Naive thymus-derived CD8-positive, alpha-beta T cell (primary cell): ENCODE measurements at regions not wholly inside any gene's neighbourhood (a gene's known extent, or its start where the extent isn't known, plus 50 kb on each side); places are given as distances from the start of the nearest gene placed in this dataset.
A peak's percentile ranks its signal among the peaks of the same experiment; 100 is the strongest.

ENCODE experiments used
- ATAC-seq, 2 donors: fragments of 150-1000 bp; cut with Tn5 transposase in 1 of 2; sonication (Bioruptor Pico), chemical (Tn5 transposase) in 1 of 2; 1 replicate in 1 of 2; 2 replicates in 1 of 2; pipeline ENCODE4 v1.10.0; 2021; ENCODE audit warnings: mild to moderate bottlenecking in 2 of 2, moderate library complexity in 2 of 2
- POLR2A ChIA-PET: fragments of 350-600 bp; sonication (Branson Sonifier 250); formaldehyde crosslinking; loops from one replicate; lab custom pipeline; 2021; ENCODE audit warnings: antibody characterized with exemption; lab: Charles Lee
- DNase-seq, 10 donors: peaks; one replicate each; pipeline versions ENCODE4 v3.0.0 to v3.0.0-alpha.2; 2020 to 2022
- H3K27ac Mint-ChIP-seq, 10 donors: one replicate each; pipeline ENCODE4 v1.8.0; 2020 to 2022; ENCODE audit warnings: mild to moderate bottlenecking in 10 of 10, mixed read lengths in 10 of 10, moderate library complexity in 4 of 10, inconsistent platforms in 1 of 10
- H3K27me3 Mint-ChIP-seq, 5 donors: one replicate each; pipeline ENCODE4 v1.8.0; 2021 to 2022; ENCODE audit warnings: mixed read lengths in 5 of 5
- H3K36me3 Mint-ChIP-seq, 3 donors: one replicate each; pipeline ENCODE4 v1.8.0; 2020 to 2022; ENCODE audit warnings: mixed read lengths in 3 of 3, mild to moderate bottlenecking in 2 of 3, inconsistent platforms in 1 of 3
- H3K4me1 Mint-ChIP-seq, 4 donors: one replicate each; pipeline ENCODE4 v1.8.0; 2021 to 2022; ENCODE audit warnings: mixed read lengths in 4 of 4
- H3K4me3 Mint-ChIP-seq, 10 donors: one replicate each; pipeline ENCODE4 v1.8.0; 2020 to 2022; ENCODE audit warnings: mild to moderate bottlenecking in 10 of 10, mixed read lengths in 10 of 10, moderate library complexity in 6 of 10, inconsistent platforms in 1 of 10
- H3K9me3 Mint-ChIP-seq, 9 donors: one replicate each; pipeline ENCODE4 v1.8.0; 2020 to 2022; ENCODE audit warnings: mixed read lengths in 9 of 9, mild to moderate bottlenecking in 3 of 9, inconsistent platforms in 1 of 9, moderate library complexity in 1 of 9

GRCh38 chr16:65655802-65656201 lies 533.9 kb upstream of the CDH11 start:
- H3K27ac Mint-ChIP-seq, result no peak overlapping the region
- no peaks in the 10 kb centered on the region for H3K36me3 Mint-ChIP-seq
- POLR2A ChIA-PET, result no interaction called here
- no peak for DNase-seq
- H3K27me3 Mint-ChIP-seq, result peaks cover 0 to 4% (median 2%) of the 10 kb centered on the region in 5 donors
- no peaks in the 10 kb centered on the region for H3K4me1 Mint-ChIP-seq
- H3K9me3 Mint-ChIP-seq, result peaks cover 0 to 10% (median 0%) of the 10 kb centered on the region in 9 donors
- ATAC-seq, result no peak
- H3K4me3 Mint-ChIP-seq, result no peak overlapping the region

DNA sequence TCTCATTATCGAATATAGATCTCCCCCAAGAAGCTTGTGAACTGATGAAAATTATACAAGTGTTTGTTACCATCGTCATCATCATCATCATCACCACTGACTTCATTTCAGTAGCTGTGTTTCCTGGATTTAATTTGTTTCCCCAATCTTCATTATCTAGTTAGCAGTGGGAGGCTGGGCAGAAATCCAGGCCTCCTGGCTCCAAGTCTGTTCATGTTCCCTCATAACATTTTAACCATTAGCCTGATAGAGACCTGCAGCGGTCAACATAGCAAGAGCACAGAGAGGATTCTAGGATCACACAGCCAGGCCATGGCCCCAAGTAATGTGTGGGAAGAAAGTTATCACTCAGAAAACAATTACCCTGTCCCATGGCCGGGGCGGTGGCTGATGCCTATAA lies 526.2 kb upstream of the CDH11 start:
- Mint-ChIP-seq H3K27me3 (no peaks in the 10 kb centered on the region), H3K9me3 (peaks cover 0 to 26% (median 0%) of the 10 kb centered on the region in 9 donors), H3K36me3 (no peaks in the 10 kb centered on the region), H3K4me1 (no peaks in the 10 kb centered on the region), H3K27ac (no peak overlapping the region), H3K4me3 (no peak overlapping the region)
- no peak for ATAC-seq
- DNase-seq, result no peak
- POLR2A ChIA-PET, result no interaction called here

- H3K27ac Mint-ChIP-seq, result no peak overlapping the region
Observed at GRCh38 chr16:65644821-65645220, 523.0 kb upstream of the CDH11 start.

DNA sequence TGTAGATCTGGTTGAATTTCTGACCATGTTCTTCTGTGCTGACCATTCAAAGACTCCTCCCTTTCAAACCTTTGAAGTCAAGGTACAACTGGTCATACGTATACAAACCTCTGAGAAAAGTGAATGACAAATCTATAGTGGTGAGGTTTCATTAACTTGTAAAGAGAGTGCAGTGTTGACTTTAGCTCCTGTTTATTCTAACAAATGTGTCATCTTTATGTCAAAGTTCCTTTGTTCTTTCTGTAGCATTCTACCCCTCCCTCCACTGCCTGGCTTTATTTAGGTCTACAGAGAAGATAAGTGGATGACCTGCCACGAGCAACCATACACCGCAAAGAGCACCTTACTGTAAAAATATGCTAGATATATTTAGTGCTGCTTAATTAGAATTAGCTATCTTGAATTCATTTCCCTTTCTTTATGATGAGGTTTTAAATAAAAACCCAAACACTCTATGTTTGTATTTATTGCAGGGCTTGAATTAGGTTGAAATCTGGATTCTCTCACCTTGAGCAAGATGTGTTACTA lies 520.0 kb upstream of the CDH11 start:
- no peak for DNase-seq
- peaks cover 0 to 2% (median 0%) of the 10 kb centered on the region in 5 donors for H3K27me3 Mint-ChIP-seq
- no peak for ATAC-seq
- peaks cover 0 to 25% (median 0%) of the 10 kb centered on the region in 9 donors for H3K9me3 Mint-ChIP-seq
- POLR2A ChIA-PET, result no interaction called here
- no peaks in the 10 kb centered on the region for H3K36me3 Mint-ChIP-seq
- no peak overlapping the region for H3K4me3 Mint-ChIP-seq
- H3K27ac Mint-ChIP-seq, result no peak overlapping the region
- H3K4me1 Mint-ChIP-seq, result no peaks in the 10 kb centered on the region

More at GRCh38 chr16:65644821-65645220, 523.0 kb upstream of the CDH11 start:
- H3K36me3 Mint-ChIP-seq, result no peaks in the 10 kb centered on the region
- peaks cover 0 to 20% (median 0%) of the 10 kb centered on the region in 9 donors for H3K9me3 Mint-ChIP-seq
- no peaks in the 10 kb centered on the region for H3K4me1 Mint-ChIP-seq
- ATAC-seq, result no peak
- POLR2A ChIA-PET, result no interaction called here
- DNase-seq, result no peak
- H3K27me3 Mint-ChIP-seq, result peaks cover 0 to 2% (median 0%) of the 10 kb centered on the region in 5 donors
- no peak overlapping the region for H3K4me3 Mint-ChIP-seq

GRCh38 chr16:65641049-65641761 lies 519.3 kb upstream of the CDH11 start:
- Mint-ChIP-seq H3K9me3 (peaks cover 0 to 19% (median 0%) of the 10 kb centered on the region in 9 donors), H3K4me3 (no peak overlapping the region), H3K27me3 (peaks cover 0 to 3% (median 0%) of the 10 kb centered on the region in 5 donors), H3K27ac (no peak overlapping the region), H3K36me3 (no peaks in the 10 kb centered on the region), H3K4me1 (no peaks in the 10 kb centered on the region)
- POLR2A ChIA-PET, result no interaction called here
- no peak for ATAC-seq
- DNase-seq, result no peak

GRCh38 chr16:65634833-65635232 lies 513.0 kb upstream of the CDH11 start:
- Mint-ChIP-seq H3K36me3 (no peaks in the 10 kb centered on the region), H3K27ac (no peak overlapping the region)

GRCh38 chr16:65634291-65634690 lies 512.4 kb upstream of the CDH11 start:
- H3K27me3 Mint-ChIP-seq, result peaks cover 0 to 15% (median 0%) of the 10 kb centered on the region in 5 donors
- no peak overlapping the region for H3K4me3 Mint-ChIP-seq
- no peak overlapping the region for H3K27ac Mint-ChIP-seq
- peaks cover 0 to 7% (median 1%) of the 10 kb centered on the region in 9 donors for H3K9me3 Mint-ChIP-seq
- POLR2A ChIA-PET, result no interaction called here
- no peak for DNase-seq
- H3K4me1 Mint-ChIP-seq, result no peaks in the 10 kb centered on the region
- H3K36me3 Mint-ChIP-seq, result no peaks in the 10 kb centered on the region
- no peak for ATAC-seq

More at GRCh38 chr16:65634833-65635232, 513.0 kb upstream of the CDH11 start:
- no peak overlapping the region for H3K4me3 Mint-ChIP-seq
- ATAC-seq (no peak), DNase-seq (no peak)
- H3K4me1 Mint-ChIP-seq, result no peaks in the 10 kb centered on the region
- peaks cover 0 to 13% (median 0%) of the 10 kb centered on the region in 5 donors for H3K27me3 Mint-ChIP-seq
- peaks cover 0 to 11% (median 0%) of the 10 kb centered on the region in 9 donors for H3K9me3 Mint-ChIP-seq
- POLR2A ChIA-PET, result no interaction called here

- H3K27me3 Mint-ChIP-seq, result peaks cover 1 to 8% (median 3%) of the 10 kb centered on the region in 5 donors
- DNase-seq (no peak), ATAC-seq (no peak)
- H3K27ac Mint-ChIP-seq, result no peak overlapping the region
- no peaks in the 10 kb centered on the region for H3K4me1 Mint-ChIP-seq
- POLR2A ChIA-PET, result no interaction called here
- no peak overlapping the region for H3K4me3 Mint-ChIP-seq
- peaks cover 0 to 13% (median 2%) of the 10 kb centered on the region in 9 donors for H3K9me3 Mint-ChIP-seq
- H3K36me3 Mint-ChIP-seq, result no peaks in the 10 kb centered on the region
Observed at GRCh38 chr16:65624666-65625065, 502.8 kb upstream of the CDH11 start.

DNA sequence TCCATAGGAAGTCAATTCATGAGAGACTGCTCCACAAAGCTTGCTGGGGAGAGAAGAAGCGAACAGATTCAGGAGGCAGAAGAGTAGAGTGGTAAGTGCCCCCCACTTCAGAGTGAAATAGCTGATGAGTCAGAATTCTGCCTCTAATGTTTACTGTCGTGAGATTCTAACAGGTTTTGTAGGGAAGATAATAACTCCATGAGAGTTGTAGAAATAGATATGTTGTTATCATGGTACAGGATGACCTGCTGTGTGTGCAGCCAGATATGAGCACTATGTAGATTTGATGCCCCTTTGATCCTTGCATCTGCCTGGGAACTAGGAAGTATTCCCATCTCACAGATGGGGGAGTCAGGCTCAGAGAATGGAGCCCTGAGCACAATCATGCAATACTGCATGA lies 502.4 kb upstream of the CDH11 start:
- no peaks in the 10 kb centered on the region for H3K4me1 Mint-ChIP-seq

DNA sequence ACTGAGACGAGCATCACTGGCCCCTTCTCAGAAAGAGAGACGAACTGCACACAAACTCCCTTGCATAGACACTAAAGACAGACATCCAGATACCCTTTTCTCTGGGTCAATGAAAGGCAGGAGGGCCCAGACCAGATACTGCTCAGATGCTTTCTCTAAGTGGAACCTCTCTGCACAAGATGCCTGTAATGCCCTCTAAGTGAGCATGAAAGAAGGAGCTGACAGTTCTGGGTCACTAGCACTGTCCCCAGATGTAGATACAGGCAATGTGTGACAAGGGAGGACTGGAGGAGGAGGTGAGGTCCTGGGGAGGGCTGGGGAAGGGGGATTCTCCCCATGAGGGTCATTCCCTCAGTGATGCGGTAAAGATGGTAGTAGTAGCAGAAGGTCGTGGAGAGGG lies 501.0 kb upstream of the CDH11 start:
- ATAC-seq (no peak), DNase-seq (no peak)
- Mint-ChIP-seq H3K27me3 (peaks cover 0 to 8% (median 3%) of the 10 kb centered on the region in 5 donors), H3K27ac (peak overlapping the region in 1 of 10 donors; percentile 20), H3K4me1 (no peaks in the 10 kb centered on the region), H3K9me3 (peaks cover 0 to 13% (median 0%) of the 10 kb centered on the region in 9 donors), H3K4me3 (no peak overlapping the region), H3K36me3 (no peaks in the 10 kb centered on the region)
- POLR2A ChIA-PET, result no interaction called here

More for the DNA sequence above, 502.4 kb upstream of the CDH11 start:
- ATAC-seq (no peak), DNase-seq (no peak)
- peaks cover 0 to 13% (median 0%) of the 10 kb centered on the region in 9 donors for H3K9me3 Mint-ChIP-seq
- H3K27ac Mint-ChIP-seq, result no peak overlapping the region
- POLR2A ChIA-PET, result no interaction called here
- H3K36me3 Mint-ChIP-seq, result no peaks in the 10 kb centered on the region
- peaks cover 0 to 8% (median 3%) of the 10 kb centered on the region in 5 donors for H3K27me3 Mint-ChIP-seq
- H3K4me3 Mint-ChIP-seq, result no peak overlapping the region

DNA sequence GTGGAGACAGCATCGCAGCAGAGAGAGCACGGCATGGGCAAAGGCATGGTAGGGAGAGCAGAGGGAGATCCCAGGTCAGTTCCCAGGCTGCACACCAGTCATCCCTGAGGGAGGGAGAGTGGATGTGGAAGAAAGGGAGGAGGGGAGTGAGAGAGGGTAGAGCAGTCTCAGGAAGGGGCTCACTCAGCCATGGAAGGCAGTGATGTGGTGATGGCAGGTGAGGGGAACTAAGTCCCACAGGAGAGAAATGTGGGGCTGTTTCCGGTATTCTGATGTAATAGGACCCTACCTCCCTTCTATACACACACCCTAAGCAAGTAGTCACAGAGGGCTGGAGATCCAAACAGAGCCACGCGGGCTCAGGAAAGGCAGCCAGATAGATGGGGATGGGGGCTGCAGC lies 500.3 kb upstream of the CDH11 start:
- ATAC-seq (no peak), DNase-seq (no peak)
- Mint-ChIP-seq H3K27me3 (peaks cover 0 to 8% (median 3%) of the 10 kb centered on the region in 5 donors), H3K27ac (no peak overlapping the region), H3K4me3 (no peak overlapping the region), H3K9me3 (peaks cover 0 to 13% (median 0%) of the 10 kb centered on the region in 9 donors), H3K36me3 (no peaks in the 10 kb centered on the region), H3K4me1 (no peaks in the 10 kb centered on the region)
- POLR2A ChIA-PET, result no interaction called here

GRCh38 chr16:65621640-65622039 lies 499.8 kb upstream of the CDH11 start:
- POLR2A ChIA-PET, result no interaction called here
- no peaks in the 10 kb centered on the region for H3K36me3 Mint-ChIP-seq
- no peak overlapping the region for H3K27ac Mint-ChIP-seq
- peaks cover 0 to 13% (median 0%) of the 10 kb centered on the region in 9 donors for H3K9me3 Mint-ChIP-seq
- H3K4me3 Mint-ChIP-seq, result no peak overlapping the region
- ATAC-seq (no peak), DNase-seq (no peak)
- peaks cover 0 to 8% (median 3%) of the 10 kb centered on the region in 5 donors for H3K27me3 Mint-ChIP-seq
- no peaks in the 10 kb centered on the region for H3K4me1 Mint-ChIP-seq

- peaks cover 0 to 8% (median 3%) of the 10 kb centered on the region in 5 donors for H3K27me3 Mint-ChIP-seq
- H3K27ac Mint-ChIP-seq, result no peak overlapping the region
- POLR2A ChIA-PET, result no interaction called here
- DNase-seq (no peak), ATAC-seq (no peak)
- H3K4me3 Mint-ChIP-seq, result no peak overlapping the region
- peaks cover 0 to 13% (median 1%) of the 10 kb centered on the region in 9 donors for H3K9me3 Mint-ChIP-seq
- H3K36me3 Mint-ChIP-seq, result no peaks in the 10 kb centered on the region
- no peaks in the 10 kb centered on the region for H3K4me1 Mint-ChIP-seq
Observed at GRCh38 chr16:65619606-65620005, 497.7 kb upstream of the CDH11 start.
